ENCODE measurements at regions not wholly inside any gene's neighbourhood (a gene's known extent, or its start where the extent isn't known, plus 50 kb on each side); places are given as distances from the start of the nearest gene placed in this dataset.
"Not testable (repeated sequence)": the region's sequence is repeated elsewhere in the genome, so short reads cannot be mapped to it uniquely, and the experiment has no call there.

DNA sequence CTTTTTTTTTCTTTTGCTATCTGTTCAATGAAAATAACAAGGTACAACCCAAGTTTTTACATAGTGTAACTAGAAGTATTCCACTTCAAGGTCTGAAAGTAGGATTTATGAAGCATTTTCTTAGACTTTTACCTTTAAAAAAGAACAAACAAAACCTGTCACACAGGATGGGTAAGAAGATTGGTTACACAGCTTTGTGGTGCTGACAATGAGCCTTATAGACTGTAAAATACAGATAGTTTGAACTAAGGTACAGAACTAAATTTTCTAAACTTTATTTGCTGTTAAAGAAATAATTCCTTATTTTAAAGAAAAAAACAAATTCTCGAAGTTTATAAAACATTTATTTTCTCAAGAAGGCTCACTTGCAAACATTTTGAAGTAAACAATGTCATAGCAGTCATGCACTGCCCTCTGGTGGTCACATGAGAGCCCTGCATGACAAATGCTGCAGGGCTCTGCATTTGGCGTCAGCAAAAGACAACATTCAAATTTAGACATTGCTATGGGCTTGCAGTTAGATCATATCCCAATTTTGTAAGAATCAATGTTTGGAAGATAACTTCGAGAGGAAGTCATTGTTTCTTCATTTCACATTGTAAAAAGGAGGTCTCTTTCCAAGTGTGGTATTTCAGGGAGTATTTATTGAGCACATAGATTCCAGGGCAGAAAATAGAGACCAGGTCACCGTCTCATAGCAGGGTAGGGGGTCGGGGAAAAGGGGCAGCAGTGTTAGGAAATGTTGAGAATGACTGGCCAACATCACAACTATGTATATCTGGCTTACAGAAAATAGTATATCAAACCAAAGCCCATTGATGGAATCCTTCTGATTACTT lies 115.3 kb upstream of the FMN2 start:
- no peaks in the 10 kb centered on the region for H3K36me3 Mint-ChIP-seq (ENCODE audit: low read depth)
- H3K4me3 Mint-ChIP-seq = no peak overlapping the region
- H3K27ac Mint-ChIP-seq = no peak overlapping the region
- H3K9me3 Mint-ChIP-seq = peaks cover 12% of the 10 kb centered on the region
- peaks cover 14% of the 10 kb centered on the region for H3K27me3 Mint-ChIP-seq
- no peak for ATAC-seq (replicated peaks)
- H3K4me1 Mint-ChIP-seq = no peaks in the 10 kb centered on the region

- peaks cover 19% of the 10 kb centered on the region for H3K9me3 Mint-ChIP-seq
- H3K27me3 Mint-ChIP-seq = peaks cover 15% of the 10 kb centered on the region
- no peak overlapping the region for H3K4me3 Mint-ChIP-seq
- no peak for ATAC-seq (replicated peaks)
- no peaks in the 10 kb centered on the region for H3K4me1 Mint-ChIP-seq
- H3K27ac Mint-ChIP-seq = no peak overlapping the region
- H3K36me3 Mint-ChIP-seq (ENCODE audit: low read depth) = no peaks in the 10 kb centered on the region
These were observed 114.3 kb upstream of the FMN2 start for GRCh38 chr1:239977416-239977815.

- Mint-ChIP-seq H3K36me3 (ENCODE audit: low read depth) (no peaks in the 10 kb centered on the region), H3K27me3 (peaks cover 17% of the 10 kb centered on the region), H3K4me3 (no peak overlapping the region), H3K9me3 (peaks cover 26% of the 10 kb centered on the region), H3K27ac (no peak overlapping the region), H3K4me1 (no peaks in the 10 kb centered on the region)
- ATAC-seq (replicated peaks) = no peak
These were observed 112.2 kb upstream of the FMN2 start for GRCh38 chr1:239979456-239979855.

DNA sequence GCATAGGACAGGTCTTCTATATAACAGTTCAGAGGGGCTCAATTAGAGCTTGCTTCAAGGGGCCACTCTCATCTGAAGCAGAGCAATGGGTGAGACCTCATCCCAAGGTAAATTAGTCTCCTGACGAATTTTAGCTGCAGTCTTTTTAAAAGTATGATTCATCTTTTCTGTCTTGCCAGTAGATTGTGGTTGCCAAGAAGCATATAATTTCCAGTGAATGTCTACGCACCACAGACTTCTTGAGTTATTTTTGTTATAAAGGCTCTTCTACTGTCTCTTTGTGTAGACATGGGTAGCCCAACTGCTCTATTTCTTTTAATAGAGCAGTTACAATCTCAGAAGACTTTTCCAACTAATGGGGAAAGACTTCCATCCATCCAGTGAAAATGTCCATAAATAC lies 108.9 kb upstream of the FMN2 start:
- Mint-ChIP-seq H3K27ac (no peak overlapping the region), H3K9me3 (peaks cover 38% of the 10 kb centered on the region), H3K36me3 (ENCODE audit: low read depth) (no peaks in the 10 kb centered on the region), H3K27me3 (peaks cover 15% of the 10 kb centered on the region), H3K4me1 (no peaks in the 10 kb centered on the region), H3K4me3 (no peak overlapping the region)
- ATAC-seq (replicated peaks) = no peak

DNA sequence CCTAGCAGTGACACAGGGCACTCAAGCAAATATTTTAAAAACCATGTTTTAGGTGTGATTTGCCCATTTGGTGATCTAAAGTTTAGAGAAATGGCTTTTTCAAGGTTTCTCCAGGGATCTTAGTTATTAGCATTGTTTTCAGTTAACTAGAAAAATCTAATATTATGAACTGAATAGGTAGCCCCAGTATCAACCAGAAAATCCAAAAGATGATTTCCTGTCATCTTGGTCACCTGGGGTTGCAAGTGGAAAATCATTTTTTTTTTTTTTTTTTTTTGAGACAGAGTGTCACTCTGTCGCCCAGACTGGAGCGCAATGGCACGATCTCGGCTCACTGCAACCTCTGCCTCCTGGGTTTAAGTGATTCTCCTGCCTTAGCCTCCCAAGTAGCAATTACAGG lies 106.6 kb upstream of the FMN2 start:
- ATAC-seq (replicated peaks) = no peak
- Mint-ChIP-seq H3K9me3 (peaks cover 34% of the 10 kb centered on the region), H3K27me3 (peaks cover 17% of the 10 kb centered on the region), H3K4me3 (no peak overlapping the region), H3K4me1 (no peaks in the 10 kb centered on the region), H3K27ac (no peak overlapping the region), H3K36me3 (ENCODE audit: low read depth) (no peaks in the 10 kb centered on the region)

DNA sequence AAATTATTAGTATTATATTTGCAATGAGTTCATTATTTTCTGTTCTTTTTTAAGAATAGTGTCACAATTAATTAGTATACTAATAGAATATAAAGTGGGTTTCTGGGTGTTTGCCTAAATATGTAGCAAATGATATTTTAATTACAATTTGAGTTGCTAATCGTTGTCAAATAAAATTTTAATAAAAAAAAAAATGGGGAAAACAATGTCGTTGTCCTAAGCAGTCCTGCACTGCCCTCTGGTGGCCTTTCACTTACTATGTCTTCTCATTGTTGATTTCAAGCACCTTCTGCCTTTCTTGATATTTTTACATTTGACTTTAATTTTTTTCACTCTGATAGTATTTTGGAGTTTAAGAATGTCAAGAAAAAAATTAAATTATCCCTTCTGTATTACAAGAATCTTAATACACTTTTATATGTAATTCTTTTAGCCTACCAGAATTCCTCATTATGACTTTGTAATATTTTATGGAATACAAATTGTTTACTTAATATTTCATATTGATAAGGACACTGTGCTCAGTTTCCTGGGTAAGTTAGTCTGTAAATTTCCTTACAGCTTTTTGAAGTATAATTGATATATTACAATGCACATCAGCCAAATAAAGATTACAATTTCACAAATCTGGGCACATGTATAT lies 104.5 kb upstream of the FMN2 start:
- Mint-ChIP-seq H3K4me1 (no peaks in the 10 kb centered on the region), H3K36me3 (ENCODE audit: low read depth) (no peaks in the 10 kb centered on the region), H3K9me3 (peaks cover 24% of the 10 kb centered on the region), H3K4me3 (no peak overlapping the region), H3K27ac (no peak overlapping the region), H3K27me3 (peaks cover 15% of the 10 kb centered on the region)
- no peak for ATAC-seq (replicated peaks)

DNA sequence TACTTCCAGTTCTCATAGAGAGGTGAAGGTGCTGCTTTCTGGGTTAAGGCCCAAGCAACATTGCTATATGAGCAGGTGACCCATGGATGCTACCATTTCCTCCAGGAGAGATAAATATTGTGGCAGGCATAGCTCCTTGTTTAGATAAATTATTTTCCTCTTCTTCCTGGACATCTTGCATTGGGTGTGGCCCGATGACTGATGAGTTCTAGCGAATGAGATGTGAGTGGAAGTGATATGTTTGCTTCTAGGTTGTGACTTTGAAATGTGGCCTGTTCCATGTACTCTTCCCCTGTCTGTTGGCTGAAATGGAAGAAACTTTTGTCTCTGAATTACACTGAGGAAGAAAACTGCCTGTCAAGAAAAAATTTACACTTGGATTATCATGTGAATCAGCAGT lies 101.7 kb upstream of the FMN2 start:
- H3K36me3 Mint-ChIP-seq (ENCODE audit: low read depth) = no peaks in the 10 kb centered on the region
- ATAC-seq (replicated peaks) = no peak
- peaks cover 31% of the 10 kb centered on the region for H3K27me3 Mint-ChIP-seq
- H3K4me1 Mint-ChIP-seq = no peaks in the 10 kb centered on the region
- H3K27ac Mint-ChIP-seq = no peak overlapping the region
- peaks cover 16% of the 10 kb centered on the region for H3K9me3 Mint-ChIP-seq
- no peak overlapping the region for H3K4me3 Mint-ChIP-seq

GRCh38 chr1:239992566-239992965 lies 99.1 kb upstream of the FMN2 start:
- not testable (repeated sequence) for H3K4me1 Mint-ChIP-seq; H3K36me3 Mint-ChIP-seq (ENCODE audit: low read depth); ATAC-seq (replicated peaks); H3K27ac Mint-ChIP-seq; H3K9me3 Mint-ChIP-seq; H3K4me3 Mint-ChIP-seq
- H3K27me3 Mint-ChIP-seq = peaks cover 53% of the 10 kb centered on the region

GRCh38 chr1:239993366-239993765 lies 98.3 kb upstream of the FMN2 start:
- Mint-ChIP-seq H3K27ac (no peak overlapping the region), H3K4me1 (no peaks in the 10 kb centered on the region), H3K4me3 (no peak overlapping the region), H3K9me3 (no peaks in the 10 kb centered on the region), H3K27me3 (peaks cover 50% of the 10 kb centered on the region), H3K36me3 (ENCODE audit: low read depth) (no peaks in the 10 kb centered on the region)
- ATAC-seq (replicated peaks) = no peak

GRCh38 chr1:239995281-239995680 lies 96.4 kb upstream of the FMN2 start:
- no peak overlapping the region for H3K27ac Mint-ChIP-seq
- ATAC-seq (replicated peaks) = no peak
- no peak overlapping the region for H3K4me3 Mint-ChIP-seq
- no peaks in the 10 kb centered on the region for H3K9me3 Mint-ChIP-seq
- peaks cover 61% of the 10 kb centered on the region for H3K27me3 Mint-ChIP-seq
- H3K4me1 Mint-ChIP-seq = no peaks in the 10 kb centered on the region
- H3K36me3 Mint-ChIP-seq (ENCODE audit: low read depth) = no peaks in the 10 kb centered on the region

GRCh38 chr1:239997160-239997514 lies 94.5 kb upstream of the FMN2 start:
- H3K36me3 Mint-ChIP-seq (ENCODE audit: low read depth) = no peaks in the 10 kb centered on the region
- H3K4me3 Mint-ChIP-seq = peak overlapping the region; percentile 15
- H3K27ac Mint-ChIP-seq = no peak overlapping the region
- peaks cover 61% of the 10 kb centered on the region for H3K27me3 Mint-ChIP-seq
- no peaks in the 10 kb centered on the region for H3K4me1 Mint-ChIP-seq
- ATAC-seq (replicated peaks) = no peak
- H3K9me3 Mint-ChIP-seq = no peaks in the 10 kb centered on the region

DNA sequence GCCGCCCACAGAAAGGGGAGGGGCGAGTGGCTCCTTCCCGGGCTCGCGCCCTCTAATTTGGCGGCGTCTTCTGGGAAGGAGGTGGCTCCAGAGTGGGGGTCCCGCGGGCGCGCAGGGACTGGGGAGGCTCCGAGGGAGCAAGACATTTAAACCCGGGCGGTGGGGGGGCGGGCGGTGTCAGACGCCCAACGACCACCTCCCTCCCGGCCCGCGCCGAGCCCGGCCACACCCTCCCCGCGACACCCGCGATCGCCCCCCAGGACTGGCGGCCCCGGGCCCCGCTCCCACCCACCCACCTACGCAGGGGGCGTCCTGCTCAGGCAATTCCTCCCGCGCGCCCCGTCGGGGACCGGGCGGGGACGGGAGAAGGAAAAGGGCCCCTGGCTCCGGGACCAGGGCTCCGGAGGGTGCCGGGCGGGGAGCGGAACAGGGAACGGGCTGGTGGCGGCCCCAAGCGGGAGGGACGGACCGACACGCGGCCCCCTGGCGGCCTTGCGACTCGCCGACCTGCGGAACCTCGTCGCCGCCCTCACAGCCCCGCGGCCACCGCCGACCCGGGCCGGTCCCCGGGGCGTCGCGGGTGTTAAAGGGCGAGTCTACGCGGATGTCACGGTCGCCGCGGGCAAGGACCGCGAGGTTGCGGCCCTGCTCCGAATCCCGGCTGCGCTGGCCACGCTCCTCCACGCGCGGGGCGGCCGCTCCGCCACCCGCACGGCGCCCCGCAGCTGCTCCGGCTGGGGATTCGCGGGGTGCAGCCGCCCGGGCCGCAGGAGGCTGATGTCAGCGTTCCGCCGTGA lies 94.0 kb upstream of the FMN2 start:
- no peaks in the 10 kb centered on the region for H3K9me3 Mint-ChIP-seq
- H3K27ac Mint-ChIP-seq = no peak overlapping the region
- no peaks in the 10 kb centered on the region for H3K36me3 Mint-ChIP-seq (ENCODE audit: low read depth)
- H3K4me1 Mint-ChIP-seq = no peaks in the 10 kb centered on the region
- no peak for ATAC-seq (replicated peaks)
- peaks cover 57% of the 10 kb centered on the region for H3K27me3 Mint-ChIP-seq
- H3K4me3 Mint-ChIP-seq = peak overlapping the region; percentile 31

DNA sequence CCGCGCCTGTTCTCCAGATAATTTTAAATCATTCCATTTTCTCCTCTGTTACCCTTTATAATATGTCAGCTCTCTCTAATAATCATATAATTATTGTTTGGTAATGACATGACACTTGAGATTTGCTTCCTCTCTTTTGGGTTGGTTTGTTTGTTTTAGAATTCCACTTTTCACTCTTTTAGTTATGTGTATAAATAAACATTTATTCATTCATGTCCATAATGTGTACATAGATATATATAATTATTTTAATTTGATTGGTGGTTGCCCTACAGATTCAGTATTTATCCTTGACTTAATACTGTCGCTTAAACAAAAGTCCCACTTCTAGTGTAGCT lies 93.4 kb upstream of the FMN2 start:
- H3K27me3 Mint-ChIP-seq = peaks cover 56% of the 10 kb centered on the region

GRCh38 chr1:239999170-239999569 lies 92.5 kb upstream of the FMN2 start:
- Mint-ChIP-seq H3K4me1 (no peaks in the 10 kb centered on the region), H3K36me3 (ENCODE audit: low read depth) (no peaks in the 10 kb centered on the region), H3K27ac (no peak overlapping the region), H3K4me3 (no peak overlapping the region), H3K9me3 (no peaks in the 10 kb centered on the region), H3K27me3 (peaks cover 47% of the 10 kb centered on the region)
- ATAC-seq (replicated peaks) = no peak

More for the DNA sequence above, 93.4 kb upstream of the FMN2 start:
- Mint-ChIP-seq H3K9me3 (no peaks in the 10 kb centered on the region), H3K27ac (no peak overlapping the region), H3K4me3 (peak overlapping the region; percentile 31), H3K4me1 (no peaks in the 10 kb centered on the region), H3K36me3 (ENCODE audit: low read depth) (no peaks in the 10 kb centered on the region)
- ATAC-seq (replicated peaks) = no peak

GRCh38 chr1:240000634-240001033 lies 91.0 kb upstream of the FMN2 start:
- H3K9me3 Mint-ChIP-seq = no peaks in the 10 kb centered on the region
- no peak for ATAC-seq (replicated peaks)

More at GRCh38 chr1:240000634-240001033, 91.0 kb upstream of the FMN2 start:
- no peaks in the 10 kb centered on the region for H3K36me3 Mint-ChIP-seq (ENCODE audit: low read depth)
- no peak overlapping the region for H3K27ac Mint-ChIP-seq
- no peaks in the 10 kb centered on the region for H3K4me1 Mint-ChIP-seq
- no peak overlapping the region for H3K4me3 Mint-ChIP-seq
- H3K27me3 Mint-ChIP-seq = peaks cover 36% of the 10 kb centered on the region
